COLO829 (cell line): ENCODE measurements at regions not wholly inside any gene's neighbourhood (a gene's known extent, or its start where the extent isn't known, plus 50 kb on each side); places are given as distances from the start of the nearest gene placed in this dataset.
"Not testable (repeated sequence)": the region's sequence is repeated elsewhere in the genome, so short reads cannot be mapped to it uniquely, and the experiment has no call there.

Source experiments
- DNase-seq: peaks from one replicate; pipeline ENCODE4 v3.0.0; 2012; ENCODE audit warnings: low spot score

DNA sequence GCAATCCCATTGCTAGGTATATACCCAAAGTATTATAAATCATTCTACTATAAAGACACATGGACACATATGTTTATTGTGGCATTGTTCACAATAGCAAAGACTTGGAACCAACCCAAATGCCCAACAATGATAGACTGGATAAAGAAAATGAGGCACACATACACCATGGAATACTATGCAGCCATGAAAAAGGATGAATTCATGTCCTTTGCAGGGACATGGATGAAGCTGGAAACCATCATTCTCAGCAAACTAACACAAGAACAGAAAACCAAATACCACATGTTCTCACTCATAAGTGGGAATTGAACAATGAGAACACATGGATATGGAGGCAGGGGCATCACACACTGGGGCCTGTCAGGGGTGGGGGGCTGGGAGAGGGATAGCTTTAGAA is 249.4 kb downstream of the UBE3D start:
- DNase-seq = not testable (repeated sequence)

DNA sequence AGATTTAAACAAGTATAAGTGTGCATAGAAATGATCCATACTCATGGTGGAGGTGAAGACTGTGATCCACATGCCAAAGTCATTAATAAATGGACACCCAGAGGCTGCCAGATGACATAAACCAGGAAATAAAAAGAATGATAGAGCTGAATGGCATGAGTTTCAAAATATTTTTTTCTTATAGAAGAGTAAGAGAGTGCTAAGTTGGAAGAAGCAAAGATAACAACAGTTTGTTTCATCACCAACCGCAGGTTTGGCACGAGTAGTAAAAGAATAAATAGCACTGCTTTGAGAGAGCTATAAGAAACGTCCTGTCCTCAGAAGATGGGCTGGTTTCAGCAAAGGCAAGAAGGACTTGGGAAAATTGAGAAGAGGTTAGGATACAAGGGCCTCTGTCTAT is 246.9 kb downstream of the UBE3D start:
- DNase-seq = no peak

DNA sequence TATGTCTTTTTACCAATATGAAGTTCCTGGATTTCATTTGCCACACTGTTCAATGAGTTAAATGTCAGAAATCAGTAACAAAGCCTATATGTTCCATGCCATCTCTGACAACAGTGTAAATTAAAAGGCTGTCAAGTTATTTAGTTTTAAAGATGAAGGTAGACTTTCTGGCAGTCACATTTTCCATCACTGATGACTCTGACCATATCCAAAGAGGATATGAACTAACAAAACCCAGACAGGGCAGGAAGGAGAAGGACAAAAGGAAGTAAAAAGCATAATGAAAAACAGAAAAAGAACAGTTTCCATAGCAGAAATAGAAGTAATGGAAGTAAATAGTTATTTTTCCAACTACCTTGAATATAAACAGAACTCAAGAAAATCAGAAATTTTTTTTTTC is 242.3 kb downstream of the UBE3D start:
- DNase-seq = no peak

DNA sequence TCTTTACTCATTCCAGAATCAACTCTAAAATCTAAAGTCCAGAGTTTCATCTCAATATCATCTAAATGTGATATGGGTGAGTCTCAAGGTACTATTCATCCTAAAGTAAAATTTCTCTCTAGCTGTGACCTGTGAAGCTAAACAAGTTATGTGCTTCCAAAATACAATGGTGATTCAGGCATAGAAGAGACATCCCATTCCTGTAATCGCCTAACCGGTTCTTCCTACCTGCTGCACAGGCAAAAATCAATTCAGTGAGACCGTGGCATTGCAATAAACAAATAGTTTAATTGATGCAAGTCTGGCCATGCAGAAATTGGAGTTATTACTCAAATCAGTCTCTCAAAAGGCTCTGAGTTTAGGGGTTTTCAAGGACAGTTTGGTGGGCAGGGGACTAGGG is 232.8 kb downstream of the UBE3D start:
- no peak for DNase-seq

DNA sequence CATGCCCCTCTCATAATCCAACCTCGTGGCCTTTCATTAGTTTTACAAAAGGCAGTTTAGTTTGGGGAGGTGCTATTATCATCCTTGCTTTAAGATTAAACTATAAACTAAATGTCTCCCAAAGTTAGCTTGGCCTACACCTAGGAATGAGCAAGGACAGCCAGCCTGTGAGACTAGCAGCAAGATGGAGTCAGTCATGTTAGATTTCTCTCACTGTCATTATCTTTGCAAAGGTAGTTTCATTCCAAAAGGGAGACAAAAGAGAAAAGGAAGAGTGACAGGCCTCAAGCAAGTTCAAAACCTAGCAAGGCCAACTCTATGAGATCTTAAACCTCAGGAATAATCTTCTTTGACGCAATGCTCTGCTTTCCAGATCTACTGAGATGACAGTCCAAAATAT is 232.2 kb downstream of the UBE3D start:
- DNase-seq = no peak

DNA sequence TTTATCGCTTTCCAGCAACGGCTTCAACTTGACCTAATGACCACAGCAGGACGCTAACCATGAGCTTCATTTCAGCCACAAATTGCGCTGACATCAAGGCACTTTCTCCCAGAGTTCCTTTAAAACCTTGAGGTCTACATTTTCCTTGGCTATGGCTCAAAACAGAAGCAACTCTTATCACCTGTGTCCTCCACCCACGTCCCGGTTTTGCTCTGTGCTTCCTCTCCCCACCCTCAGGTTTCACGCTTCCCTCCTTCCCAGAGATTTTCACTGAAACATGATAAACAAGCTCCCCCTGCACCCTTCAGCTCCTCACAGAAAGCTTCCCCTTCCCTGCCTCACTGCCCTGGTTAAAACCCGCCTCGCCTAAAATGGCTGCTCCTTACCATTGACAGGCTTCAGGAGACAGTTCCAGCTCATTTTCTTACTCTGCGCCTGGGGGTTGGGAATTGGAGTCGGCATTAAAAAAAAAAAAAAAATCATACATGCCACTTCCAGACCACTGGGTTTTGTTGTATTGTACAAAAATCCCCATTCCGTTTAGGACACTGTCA is 229.5 kb downstream of the UBE3D start:
- DNase-seq = no peak

DNA sequence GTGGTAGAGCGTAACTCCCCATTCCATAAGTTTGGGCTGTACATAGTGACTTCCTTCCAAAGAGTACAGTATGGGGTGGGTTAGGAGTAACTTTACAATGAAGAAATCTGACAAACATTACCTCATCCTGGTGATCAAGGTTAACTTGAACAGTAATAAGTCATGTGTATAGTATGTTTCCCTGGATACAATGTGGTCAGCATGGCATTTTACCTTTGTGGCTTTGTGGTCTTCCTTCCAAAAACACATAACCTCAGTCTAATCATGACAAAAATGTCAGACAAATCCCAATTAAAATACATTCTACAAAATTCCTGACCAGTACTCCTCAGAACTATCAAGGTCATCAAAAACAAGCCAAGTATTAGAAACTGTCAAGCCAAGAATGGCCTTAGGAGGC is 225.1 kb downstream of the UBE3D start:
- DNase-seq = no peak

DNA sequence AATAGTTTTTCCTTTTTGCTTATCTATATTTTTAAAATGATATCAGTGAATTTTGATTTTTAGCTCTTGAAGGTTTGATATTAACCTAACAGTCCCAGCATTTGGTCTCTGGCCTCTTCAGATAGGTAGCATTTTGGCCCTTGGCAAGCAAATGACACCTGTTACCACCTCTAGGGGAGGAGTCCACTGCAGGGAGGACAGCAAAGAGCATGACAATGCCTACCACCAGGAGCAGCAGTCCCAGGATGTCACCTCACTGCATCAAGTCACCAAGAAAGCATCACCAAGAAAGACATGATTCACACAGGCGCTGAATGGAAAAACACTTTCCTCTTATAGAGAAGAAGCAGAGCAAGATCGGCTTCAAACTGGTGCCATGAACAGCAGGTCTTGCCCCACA is 224.3 kb downstream of the UBE3D start:
- no peak for DNase-seq
